B cell (primary cell): ENCODE measurements at regions not wholly inside any gene's neighbourhood (a gene's known extent, or its start where the extent isn't known, plus 50 kb on each side); places are given as distances from the start of the nearest gene placed in this dataset.

Source experiments
- ATAC-seq: fragments of 200-7000 bp; cut with Tn5 transposase; one replicate; pipeline ENCODE4 v1.10.0; 2021; ENCODE audit warnings: low read depth, mild to moderate bottlenecking, moderate number of reproducible peaks, moderate library complexity
- CTCF ChIA-PET: fragments of 350-600 bp; sonication (Branson Sonifier 250); formaldehyde crosslinking; loops from one replicate; lab custom pipeline; 2021; ENCODE audit warnings: antibody characterized with exemption, inconsistent platforms; lab: Charles Lee
- POLR2A ChIA-PET: fragments of 350-600 bp; sonication (Branson Sonifier 250); formaldehyde crosslinking; loops from one replicate; lab custom pipeline; 2021; ENCODE audit warnings: antibody characterized with exemption; lab: Charles Lee
- DNase-seq: peaks from one replicate; pipeline ENCODE4 v3.0.0; 2013
- H2AFZ ChIP-seq: 2 replicates; pipeline ENCODE4 v1.6.1; 2012; ENCODE audit warnings: mild to moderate bottlenecking, low read depth, low read length; ENCODE audit not compliant: insufficient read depth, poor library complexity, severe bottlenecking
- H3K27ac ChIP-seq, 2 donors: 1 replicate in 1 of 2; 2 replicates in 1 of 2; pipeline ENCODE4 v1.5.1; 2012 to 2013; ENCODE audit warnings: low read length in 2 of 2, mild to moderate bottlenecking in 2 of 2, moderate library complexity in 1 of 2
- H3K27me3 ChIP-seq, 4 experiments: fragments of 200-600 bp in 1 of 4; sonication (generic) in 1 of 4; replicated peaks in 1 of 4; 1 replicate in 2 of 4; 2 replicates in 2 of 4; pipeline versions ENCODE4 v1.6.1 to v1.7.0; 2013 to 2016; ENCODE audit warnings: low read length in 3 of 4, mild to moderate bottlenecking in 2 of 4, mixed read lengths in 1 of 4, moderate library complexity in 1 of 4; ENCODE audit not compliant: insufficient read depth in 4 of 4, control insufficient read depth in 3 of 4; ENCODE audit errors: control extremely low read depth in 1 of 4
- H3K36me3 ChIP-seq, 2 experiments: replicated peaks in 1 of 2; 1 replicate in 1 of 2; 2 replicates in 1 of 2; pipeline versions ENCODE4 v1.6.1 to v1.7.1; 2013; ENCODE audit warnings: low read length in 1 of 2; ENCODE audit not compliant: insufficient read depth in 2 of 2, control insufficient read depth in 1 of 2; ENCODE audit errors: control extremely low read depth in 1 of 2, extremely low read depth in 1 of 2
- H3K4me1 ChIP-seq, 2 donors: fragments of 200-600 bp in 1 of 2; sonication (generic) in 1 of 2; 1 replicate in 1 of 2; 2 replicates in 1 of 2; pipeline versions ENCODE4 v1.5.1 to v1.6.1; 2013 to 2017; ENCODE audit warnings: low read length in 2 of 2; ENCODE audit not compliant: control insufficient read depth in 2 of 2, insufficient read depth in 2 of 2
- H3K4me2 ChIP-seq: replicated peaks from 2 replicates; pipeline ENCODE3; 2012; ENCODE audit warnings: mild to moderate bottlenecking, low read depth, low read length; ENCODE audit not compliant: poor library complexity, severe bottlenecking
- H3K4me3 ChIP-seq, 5 experiments: fragments of 200-600 bp in 1 of 5; sonication (generic) in 1 of 5; 1 replicate in 3 of 5; 2 replicates in 2 of 5; pipeline versions ENCODE4 v1.5.1 to v1.7.0; 2011 to 2016; ENCODE audit warnings: low read length in 4 of 5, mild to moderate bottlenecking in 4 of 5, low read depth in 2 of 5, control low read depth in 1 of 5, moderate library complexity in 1 of 5; ENCODE audit not compliant: insufficient read depth in 1 of 5; ENCODE audit errors: control extremely low read depth in 1 of 5, extremely low read depth in 1 of 5
- H3K79me2 ChIP-seq: fragments of 200-600 bp; sonication (generic); one replicate; pipeline ENCODE4 v1.6.0; 2016; ENCODE audit warnings: low read length; ENCODE audit not compliant: control insufficient read depth, insufficient read depth
- H3K9ac ChIP-seq: fragments of 200-600 bp; sonication (generic); 2 replicates; pipeline ENCODE4 v1.6.1; 2017; ENCODE audit warnings: mild to moderate bottlenecking, low read length, moderate library complexity
- H3K9me3 ChIP-seq, 3 donors: one replicate each; pipeline versions ENCODE4 v1.6.1 to v1.7.1; 2013; ENCODE audit warnings: low read length in 2 of 3; ENCODE audit not compliant: control insufficient read depth in 2 of 3, insufficient read depth in 1 of 3; ENCODE audit errors: control extremely low read depth in 1 of 3
- H4K20me1 ChIP-seq: 2 replicates; pipeline ENCODE4 v1.6.0; 2012; ENCODE audit warnings: mild to moderate bottlenecking, low read length; ENCODE audit not compliant: insufficient read depth, control insufficient read depth, poor library complexity, severe bottlenecking
- H3K27ac Mint-ChIP-seq: one replicate; pipeline ENCODE4 v1.8.0; 2021; ENCODE audit warnings: mixed read lengths
- H3K27me3 Mint-ChIP-seq: one replicate; pipeline ENCODE4 v1.8.0; 2021; ENCODE audit warnings: mixed read lengths
- H3K4me1 Mint-ChIP-seq: one replicate; pipeline ENCODE4 v1.8.0; 2021; ENCODE audit warnings: mixed read lengths
- H3K4me3 Mint-ChIP-seq: one replicate; pipeline ENCODE4 v1.8.0; 2021; ENCODE audit warnings: mixed read lengths
- H3K9me3 Mint-ChIP-seq: one replicate; pipeline ENCODE4 v1.8.0; 2022; ENCODE audit warnings: mixed read lengths; ENCODE audit not compliant: insufficient read depth
- CTCF ChIP-seq: fragments of 200-600 bp; IDR thresholded peaks from one replicate; pipeline ENCODE4 v1.8.0; 2022; ENCODE audit warnings: antibody characterized with exemption, mild to moderate bottlenecking
- EZH2 ChIP-seq: IDR thresholded peaks from 2 replicates; pipeline ENCODE4 v1.6.1; 2012; ENCODE audit warnings: borderline replicate concordance, low read depth, mild to moderate bottlenecking, moderate library complexity, low read length; ENCODE audit not compliant: insufficient read depth, poor library complexity, severe bottlenecking
- WGBS: methylation state at CpG from one replicate; pipeline ENCODE4 v1.1.5; 2013; ENCODE audit warnings: missing lambda C conversion rate; ENCODE audit not compliant: insufficient coverage; 5-methylcytosine and 5-hydroxymethylcytosine counted together
- intact Hi-C: fragments of 100-400 bp; cut with micrococcal nuclease; formaldehyde crosslinking; loops from one replicate; pipeline ENCODE4 v1.10.0; 2022

- WGBS, result no CpG with 5 or more reads among the region's 6 CpGs
- Mint-ChIP-seq H3K9me3 (no peaks in the 10 kb centered on the region), H3K27me3 (peaks cover 41% of the 10 kb centered on the region), H3K27ac (no peak overlapping the region), H3K4me3 (no peak overlapping the region), H3K4me1 (no peaks in the 10 kb centered on the region)
- DNase-seq (no peak), ATAC-seq (no peak)
- Histone ChIP-seq H3K27ac (no peak overlapping the region), H3K36me3 (no peaks in the 10 kb centered on the region), H4K20me1 (no peaks in the 10 kb centered on the region), H3K4me1 (no peaks in the 10 kb centered on the region), H3K9ac (no peak overlapping the region), H3K4me2 (no peak overlapping the region), H3K27me3 (no peaks in the 10 kb centered on the region), H2AFZ (no peak overlapping the region), H3K79me2 (no peaks in the 10 kb centered on the region), H3K4me3 (no peak overlapping the region), H3K9me3 (peaks cover 0 to 7% (median 2%) of the 10 kb centered on the region in 3 donors)
- ChIA-PET POLR2A (no interaction called here), CTCF (no interaction called here)
- no peak for TF ChIP-seq EZH2
- no peak for TF ChIP-seq CTCF
- intact Hi-C loops, result no loop called here
Measured at GRCh38 chr12:3381059-3382047, 109.7 kb upstream of the PRMT8 start.

GRCh38 chr12:3389986-3390385 lies 101.0 kb upstream of the PRMT8 start:
- no peak for ATAC-seq

More at GRCh38 chr12:3389986-3390385, 101.0 kb upstream of the PRMT8 start:
- Mint-ChIP-seq H3K4me1 (no peaks in the 10 kb centered on the region), H3K4me3 (no peak overlapping the region), H3K27me3 (peaks cover 17% of the 10 kb centered on the region), H3K9me3 (no peaks in the 10 kb centered on the region), H3K27ac (no peak overlapping the region)
- H3K4me3 ChIP-seq, result no peak overlapping the region
- POLR2A ChIA-PET, result no interaction called here
- H3K36me3 ChIP-seq, result no peaks in the 10 kb centered on the region
- H3K9me3 ChIP-seq, result no peaks in the 10 kb centered on the region
- TF ChIP-seq CTCF, result no peak
- no peak for TF ChIP-seq EZH2
- no peaks in the 10 kb centered on the region for H3K79me2 ChIP-seq
- WGBS, result 91% methylated on average over 4 of the region's 4 CpGs
- no peak overlapping the region for H3K9ac ChIP-seq
- H3K4me2 ChIP-seq, result no peak overlapping the region
- H3K27me3 ChIP-seq, result no peaks in the 10 kb centered on the region
- H3K27ac ChIP-seq, result no peak overlapping the region
- no peak overlapping the region for H2AFZ ChIP-seq
- H3K4me1 ChIP-seq, result no peaks in the 10 kb centered on the region
- no peak for DNase-seq
- no peaks in the 10 kb centered on the region for H4K20me1 ChIP-seq
- intact Hi-C loops, result no loop called here
- CTCF ChIA-PET, result no interaction called here
